H9 (cell line): ENCODE measurements at regions not wholly inside any gene's neighbourhood (a gene's known extent, or its start where the extent isn't known, plus 50 kb on each side); places are given as distances from the start of the nearest gene placed in this dataset.

Experiments
- DNase-seq: peaks from one replicate; pipeline ENCODE4 v3.0.0-alpha.2; 2017
- H2AFZ ChIP-seq: one replicate; pipeline ENCODE4 v1.6.1; 2013; ENCODE audit warnings: mild to moderate bottlenecking, low read length, control low read depth, moderate library complexity
- H2AK5ac ChIP-seq: 2 replicates; pipeline ENCODE4 v1.6.1; 2013; ENCODE audit warnings: low read length, control low read depth, mixed read lengths; ENCODE audit not compliant: insufficient read length
- H2BK120ac ChIP-seq: one replicate; pipeline ENCODE4 v1.6.1; 2013; ENCODE audit warnings: low read depth, mild to moderate bottlenecking, low read length, control low read depth, inconsistent platforms; ENCODE audit not compliant: poor library complexity, severe bottlenecking
- H2BK12ac ChIP-seq: 2 replicates; pipeline ENCODE4 v1.6.1; 2013; ENCODE audit warnings: low read length, control low read depth, mixed read lengths, low read depth; ENCODE audit not compliant: insufficient read length
- H2BK15ac ChIP-seq: 2 replicates; pipeline ENCODE4 v1.6.1; 2013; ENCODE audit warnings: low read depth, low read length, control low read depth
- H2BK20ac ChIP-seq: one replicate; pipeline ENCODE4 v1.6.1; 2013; ENCODE audit warnings: low read depth, mild to moderate bottlenecking, low read length, control low read depth, inconsistent platforms; ENCODE audit not compliant: poor library complexity, severe bottlenecking
- H2BK5ac ChIP-seq: 2 replicates; pipeline ENCODE4 v1.6.1; 2013; ENCODE audit warnings: low read length, control low read depth, mixed read lengths; ENCODE audit not compliant: insufficient read length
- H3K14ac ChIP-seq: 2 replicates; pipeline ENCODE4 v1.6.1; 2013; ENCODE audit warnings: low read length, control low read depth; ENCODE audit not compliant: insufficient read depth
- H3K18ac ChIP-seq: 2 replicates; pipeline ENCODE4 v1.6.1; 2013; ENCODE audit warnings: low read depth, mild to moderate bottlenecking, mixed read lengths, low read length, control low read depth; ENCODE audit not compliant: insufficient read length
- H3K23ac ChIP-seq: 2 replicates; pipeline ENCODE4 v1.6.1; 2013; ENCODE audit warnings: low read length, control low read depth, mixed read lengths, low read depth; ENCODE audit not compliant: insufficient read length
- H3K23me2 ChIP-seq: 2 replicates; pipeline ENCODE4 v1.6.1; 2013; ENCODE audit warnings: low read depth, mild to moderate bottlenecking, mixed read lengths, low read length, control low read depth; ENCODE audit not compliant: insufficient read length, poor library complexity, severe bottlenecking
- H3K27ac ChIP-seq: 2 replicates; pipeline ENCODE4 v1.5.1; 2013; ENCODE audit warnings: low read length, control low read depth, mixed read lengths, low read depth; ENCODE audit not compliant: insufficient read length
- H3K27me3 ChIP-seq: 2 replicates; pipeline ENCODE4 v1.6.1; 2013; ENCODE audit warnings: low read length, control low read depth, inconsistent platforms; ENCODE audit not compliant: insufficient read depth
- H3K4ac ChIP-seq: 2 replicates; pipeline ENCODE4 v1.6.1; 2013; ENCODE audit warnings: low read depth, mild to moderate bottlenecking, control low read depth, inconsistent platforms, low read length, moderate library complexity
- H3K4me1 ChIP-seq: 2 replicates; pipeline ENCODE4 v1.6.1; 2013; ENCODE audit warnings: low read length, control low read depth, inconsistent platforms; ENCODE audit not compliant: insufficient read depth
- H3K4me2 ChIP-seq: 2 replicates; pipeline ENCODE4 v1.6.1; 2013; ENCODE audit warnings: low read length, control low read depth, mixed read lengths; ENCODE audit not compliant: insufficient read length, insufficient read depth
- H3K56ac ChIP-seq: 2 replicates; pipeline ENCODE4 v1.6.1; 2013; ENCODE audit warnings: low read depth, mild to moderate bottlenecking, mixed read lengths, low read length, control low read depth; ENCODE audit not compliant: insufficient read length
- H3K79me1 ChIP-seq: 2 replicates; pipeline ENCODE4 v1.6.1; 2013; ENCODE audit warnings: low read depth, mild to moderate bottlenecking, moderate library complexity, low read length, control low read depth, inconsistent platforms; ENCODE audit not compliant: insufficient read depth, poor library complexity, severe bottlenecking
- H3K79me2 ChIP-seq: 2 replicates; pipeline ENCODE4 v1.6.1; 2013; ENCODE audit warnings: low read length, control low read depth, inconsistent platforms; ENCODE audit not compliant: insufficient read depth
- H3K9ac ChIP-seq: 2 replicates; pipeline ENCODE4 v1.6.1; 2013; ENCODE audit warnings: low read length, control low read depth, mixed read lengths; ENCODE audit not compliant: insufficient read length; ENCODE audit errors: extremely low read depth
- H3K9me3 ChIP-seq: one replicate; pipeline ENCODE4 v1.6.1; 2013; ENCODE audit warnings: low read depth, low read length, inconsistent platforms; ENCODE audit not compliant: control insufficient read depth
- H3T11ph ChIP-seq: one replicate; pipeline ENCODE4 v1.6.1; 2013; ENCODE audit warnings: mild to moderate bottlenecking, low read length, control low read depth, inconsistent platforms
- H4K20me1 ChIP-seq: one replicate; pipeline ENCODE4 v1.6.1; 2013; ENCODE audit not compliant: control insufficient read depth, insufficient read length, insufficient read depth
- H4K5ac ChIP-seq: 2 replicates; pipeline ENCODE4 v1.6.1; 2013; ENCODE audit warnings: low read depth, mild to moderate bottlenecking, mixed read lengths, low read length, control low read depth; ENCODE audit not compliant: insufficient read length
- H4K8ac ChIP-seq: replicated peaks from 2 replicates; pipeline ENCODE4 v1.6.1; 2013; ENCODE audit warnings: low read length, control low read depth, mixed read lengths, low read depth; ENCODE audit not compliant: insufficient read length
- H4K91ac ChIP-seq: 2 replicates; pipeline ENCODE4 v1.6.1; 2013; ENCODE audit warnings: low read depth, mild to moderate bottlenecking, moderate library complexity, mixed read lengths, low read length, control low read depth; ENCODE audit not compliant: insufficient read length
- H3K27ac Mint-ChIP-seq, 3 experiments: 2 replicates in 2 of 3; 3 replicates in 1 of 3; pipeline ENCODE4 v1.8.0; 2020 to 2021; ENCODE audit warnings: mixed read lengths in 3 of 3, mild to moderate bottlenecking in 1 of 3, moderate library complexity in 1 of 3
- H3K27me3 Mint-ChIP-seq: 2 replicates; pipeline ENCODE4 v1.8.0; 2021; ENCODE audit warnings: low read depth, mild to moderate bottlenecking, moderate library complexity, mixed read lengths
- H3K36me3 Mint-ChIP-seq, 3 experiments: 2 replicates in 2 of 3; 3 replicates in 1 of 3; pipeline ENCODE4 v1.8.0; 2020 to 2021; ENCODE audit warnings: low read depth in 3 of 3, mixed read lengths in 3 of 3; ENCODE audit not compliant: insufficient read depth in 1 of 3
- H3K4me1 Mint-ChIP-seq, 2 experiments: 2 replicates each; pipeline ENCODE4 v1.8.0; 2020; ENCODE audit warnings: mixed read lengths in 2 of 2
- H3K4me3 Mint-ChIP-seq, 2 experiments: 2 replicates in 1 of 2; 3 replicates in 1 of 2; pipeline ENCODE4 v1.8.0; 2020 to 2021; ENCODE audit warnings: mild to moderate bottlenecking in 2 of 2, mixed read lengths in 2 of 2, moderate library complexity in 1 of 2
- H3K9me3 Mint-ChIP-seq, 2 experiments: 2 replicates in 1 of 2; 3 replicates in 1 of 2; pipeline ENCODE4 v1.8.0; 2020; ENCODE audit warnings: mild to moderate bottlenecking in 2 of 2, mixed read lengths in 2 of 2, moderate library complexity in 1 of 2
- TF ChIP-seq, protein P1 (sequence below): fragments of 200-600 bp; sonication (generic); conservative IDR thresholded peaks from 3 replicates; pipeline ENCODE4 v1.8.0; 2021; ENCODE audit warnings: antibody characterized with exemption, mild to moderate bottlenecking

DNA sequence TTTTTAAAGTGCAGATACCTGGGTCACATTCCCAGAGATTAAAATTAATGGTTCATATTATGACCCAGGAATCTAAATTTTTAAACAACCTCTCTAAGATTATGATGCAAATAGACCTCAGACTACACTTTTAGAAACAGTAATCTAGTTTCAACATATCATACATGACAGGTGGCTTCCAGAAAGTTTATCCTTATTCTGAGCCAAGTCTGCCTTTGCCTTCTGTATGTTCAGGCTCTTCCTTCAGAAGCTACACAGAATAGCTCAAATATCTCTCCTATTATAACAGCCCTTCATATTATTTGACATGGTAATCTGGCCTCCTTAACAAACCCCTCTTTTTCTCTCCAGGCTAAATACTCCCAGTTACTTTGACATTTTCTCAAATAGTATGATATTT lies 101.9 kb downstream of the FZD1 start:
- Histone ChIP-seq H4K91ac (no peak overlapping the region), H3K4ac (no peak overlapping the region)

More for the DNA sequence above, 101.9 kb downstream of the FZD1 start:
- Histone ChIP-seq H4K8ac (no peak overlapping the region), H3K23me2 (no peaks in the 10 kb centered on the region), H3K9me3 (no peaks in the 10 kb centered on the region), H3K4me1 (no peaks in the 10 kb centered on the region; the same call in 1 of the 2 replicates), H3K14ac (no peak overlapping the region), H2AFZ (no peak overlapping the region), H3K27me3 (no peaks in the 10 kb centered on the region; the same call in 1 of the 2 replicates), H3T11ph (no peak overlapping the region), H3K18ac (no peak overlapping the region), H3K23ac (no peak overlapping the region), H2BK5ac (no peak overlapping the region), H2AK5ac (no peak overlapping the region), H3K79me1 (no peaks in the 10 kb centered on the region), H3K79me2 (no peaks in the 10 kb centered on the region), H3K56ac (no peak overlapping the region), H2BK20ac (no peak overlapping the region), H2BK15ac (no peak overlapping the region), H4K20me1 (no peaks in the 10 kb centered on the region), H2BK120ac (no peak overlapping the region), H3K4me2 (no peak overlapping the region), H4K5ac (no peak overlapping the region), H3K27ac (no peak overlapping the region), H2BK12ac (no peak overlapping the region), H3K9ac (no peak overlapping the region)
- H3K27ac Mint-ChIP-seq: no peak overlapping the region
- no peaks in the 10 kb centered on the region for H3K36me3 Mint-ChIP-seq
- TF ChIP-seq, protein P1, sequence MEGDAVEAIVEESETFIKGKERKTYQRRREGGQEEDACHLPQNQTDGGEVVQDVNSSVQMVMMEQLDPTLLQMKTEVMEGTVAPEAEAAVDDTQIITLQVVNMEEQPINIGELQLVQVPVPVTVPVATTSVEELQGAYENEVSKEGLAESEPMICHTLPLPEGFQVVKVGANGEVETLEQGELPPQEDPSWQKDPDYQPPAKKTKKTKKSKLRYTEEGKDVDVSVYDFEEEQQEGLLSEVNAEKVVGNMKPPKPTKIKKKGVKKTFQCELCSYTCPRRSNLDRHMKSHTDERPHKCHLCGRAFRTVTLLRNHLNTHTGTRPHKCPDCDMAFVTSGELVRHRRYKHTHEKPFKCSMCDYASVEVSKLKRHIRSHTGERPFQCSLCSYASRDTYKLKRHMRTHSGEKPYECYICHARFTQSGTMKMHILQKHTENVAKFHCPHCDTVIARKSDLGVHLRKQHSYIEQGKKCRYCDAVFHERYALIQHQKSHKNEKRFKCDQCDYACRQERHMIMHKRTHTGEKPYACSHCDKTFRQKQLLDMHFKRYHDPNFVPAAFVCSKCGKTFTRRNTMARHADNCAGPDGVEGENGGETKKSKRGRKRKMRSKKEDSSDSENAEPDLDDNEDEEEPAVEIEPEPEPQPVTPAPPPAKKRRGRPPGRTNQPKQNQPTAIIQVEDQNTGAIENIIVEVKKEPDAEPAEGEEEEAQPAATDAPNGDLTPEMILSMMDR: no peak
- no peak overlapping the region for H3K4me3 Mint-ChIP-seq
- H3K9me3 Mint-ChIP-seq: no peaks in the 10 kb centered on the region
- H3K27me3 Mint-ChIP-seq: peaks cover 74% of the 10 kb centered on the region
- H3K4me1 Mint-ChIP-seq: peaks cover 19 to 34% of the 10 kb centered on the region in 2 experiments
- DNase-seq: no peak
